GM12875 (cell line): ENCODE measurements at regions not wholly inside any gene's neighbourhood (a gene's known extent, or its start where the extent isn't known, plus 50 kb on each side); places are given as distances from the start of the nearest gene placed in this dataset.

Source experiments
- H3K4me3 ChIP-seq: one replicate; pipeline ENCODE4 v1.5.1; 2011; ENCODE audit warnings: low read depth, low read length, control low read depth
- CTCF ChIP-seq: IDR thresholded peaks from 2 replicates; pipeline ENCODE4 v1.5.1; 2011; ENCODE audit warnings: low read depth, mild to moderate bottlenecking, control low read depth, inconsistent platforms, low read length, moderate library complexity, borderline replicate concordance; ENCODE audit not compliant: insufficient read depth

- H3K4me3 ChIP-seq = no peak overlapping the region
- no peak for TF ChIP-seq CTCF
Measured at GRCh38 chr2:145289946-145290345, 770.0 kb upstream of the ZEB2 start.

GRCh38 chr2:145288650-145289496, 769.0 kb upstream of the ZEB2 start:
- TF ChIP-seq CTCF = no peak

GRCh38 chr2:145287736-145288135, 767.8 kb upstream of the ZEB2 start:
- H3K4me3 ChIP-seq = no peak overlapping the region
- no peak for TF ChIP-seq CTCF

More at GRCh38 chr2:145288650-145289496, 769.0 kb upstream of the ZEB2 start:
- no peak overlapping the region for H3K4me3 ChIP-seq

- TF ChIP-seq CTCF = no peak
- H3K4me3 ChIP-seq = no peak overlapping the region
Measured at GRCh38 chr2:145286716-145287275, 766.9 kb upstream of the ZEB2 start.

- no peak overlapping the region for H3K4me3 ChIP-seq
- no peak for TF ChIP-seq CTCF
Measured at GRCh38 chr2:145284551-145284950, 764.6 kb upstream of the ZEB2 start.

GRCh38 chr2:145283131-145283530, 763.2 kb upstream of the ZEB2 start:
- no peak overlapping the region for H3K4me3 ChIP-seq

More at GRCh38 chr2:145283131-145283530, 763.2 kb upstream of the ZEB2 start:
- TF ChIP-seq CTCF = no peak
